Dendritic cell treated with granulocyte-macrophage colony-stimulating factor and Interleukin-4, amounts not matched to agents 40 ng/mL and 50 ng/mL, for 4 days (primary cell): ENCODE measurements at regions not wholly inside any gene's neighbourhood (a gene's known extent, or its start where the extent isn't known, plus 50 kb on each side); places are given as distances from the start of the nearest gene placed in this dataset.
"Not testable (repeated sequence)": the region's sequence is repeated elsewhere in the genome, so short reads cannot be mapped to it uniquely, and the experiment has no call there.

Experiments used
- H3K27ac Mint-ChIP-seq: one replicate; pipeline ENCODE4 v1.8.0; 2022; ENCODE audit warnings: mild to moderate bottlenecking, mixed read lengths
- H3K27me3 Mint-ChIP-seq: one replicate; pipeline ENCODE4 v1.8.0; 2022; ENCODE audit warnings: mild to moderate bottlenecking, mixed read lengths
- H3K36me3 Mint-ChIP-seq: one replicate; pipeline ENCODE4 v1.8.0; 2022; ENCODE audit warnings: low read depth, mixed read lengths
- H3K4me1 Mint-ChIP-seq: one replicate; pipeline ENCODE4 v1.8.0; 2022; ENCODE audit warnings: low read depth, mixed read lengths
- H3K4me3 Mint-ChIP-seq: one replicate; pipeline ENCODE4 v1.8.0; 2022; ENCODE audit warnings: mild to moderate bottlenecking, moderate library complexity, mixed read lengths
- H3K9me3 Mint-ChIP-seq: one replicate; pipeline ENCODE4 v1.8.0; 2022; ENCODE audit warnings: mixed read lengths
- intact Hi-C: fragments of 100-400 bp; cut with micrococcal nuclease; formaldehyde crosslinking; loops from one replicate; pipeline ENCODE4 v1.15.0; 2022

DNA sequence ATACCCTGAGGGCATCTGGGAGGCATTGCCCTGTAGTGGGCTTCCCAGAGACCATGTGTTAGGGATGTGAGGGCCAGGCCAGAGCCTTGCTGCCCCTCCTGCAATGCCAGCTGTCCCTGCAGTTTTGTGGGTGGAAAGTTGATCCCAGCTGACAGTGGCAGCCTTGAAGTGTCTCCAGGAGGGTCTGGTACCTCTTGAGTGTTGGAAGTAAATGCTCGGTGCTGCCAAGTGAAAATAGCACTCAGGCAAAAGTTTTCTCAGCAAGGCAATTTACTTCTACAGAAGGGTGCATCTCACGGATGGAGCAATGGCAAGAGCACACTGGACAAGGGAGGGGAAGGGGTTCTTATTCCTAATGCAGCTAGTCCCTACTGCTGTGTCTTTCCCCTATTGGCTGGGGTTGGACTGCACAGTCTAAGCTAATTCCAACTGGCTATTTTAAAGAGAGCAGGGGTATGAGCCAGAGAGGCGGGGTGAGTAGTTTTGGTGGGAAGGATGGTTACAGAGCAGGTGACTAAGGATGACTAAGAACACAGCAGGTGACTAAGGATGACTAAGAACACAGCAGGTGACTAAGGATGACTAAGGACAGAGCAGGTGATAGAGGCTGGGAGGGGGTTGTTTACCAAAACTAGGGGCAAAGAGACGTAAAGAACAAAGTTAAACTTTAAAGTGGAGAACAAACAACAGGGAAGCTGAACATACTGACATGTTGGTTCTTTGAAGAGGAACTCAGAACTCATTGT is 146.0 kb upstream of the PZP start:
- H3K4me3 Mint-ChIP-seq, H3K36me3 Mint-ChIP-seq, H3K4me1 Mint-ChIP-seq, H3K27me3 Mint-ChIP-seq, H3K27ac Mint-ChIP-seq, intact Hi-C loops: not testable (repeated sequence)
- peaks cover 31% of the 10 kb centered on the region for H3K9me3 Mint-ChIP-seq

- Mint-ChIP-seq H3K27me3 (no peaks in the 10 kb centered on the region), H3K9me3 (peaks cover 31% of the 10 kb centered on the region), H3K36me3 (no peaks in the 10 kb centered on the region), H3K27ac (no peak overlapping the region), H3K4me1 (no peaks in the 10 kb centered on the region), H3K4me3 (no peak overlapping the region)
- intact Hi-C loops: no loop called here
These were observed 142.9 kb upstream of the PZP start for GRCh38 chr12:9351136-9351535.

DNA sequence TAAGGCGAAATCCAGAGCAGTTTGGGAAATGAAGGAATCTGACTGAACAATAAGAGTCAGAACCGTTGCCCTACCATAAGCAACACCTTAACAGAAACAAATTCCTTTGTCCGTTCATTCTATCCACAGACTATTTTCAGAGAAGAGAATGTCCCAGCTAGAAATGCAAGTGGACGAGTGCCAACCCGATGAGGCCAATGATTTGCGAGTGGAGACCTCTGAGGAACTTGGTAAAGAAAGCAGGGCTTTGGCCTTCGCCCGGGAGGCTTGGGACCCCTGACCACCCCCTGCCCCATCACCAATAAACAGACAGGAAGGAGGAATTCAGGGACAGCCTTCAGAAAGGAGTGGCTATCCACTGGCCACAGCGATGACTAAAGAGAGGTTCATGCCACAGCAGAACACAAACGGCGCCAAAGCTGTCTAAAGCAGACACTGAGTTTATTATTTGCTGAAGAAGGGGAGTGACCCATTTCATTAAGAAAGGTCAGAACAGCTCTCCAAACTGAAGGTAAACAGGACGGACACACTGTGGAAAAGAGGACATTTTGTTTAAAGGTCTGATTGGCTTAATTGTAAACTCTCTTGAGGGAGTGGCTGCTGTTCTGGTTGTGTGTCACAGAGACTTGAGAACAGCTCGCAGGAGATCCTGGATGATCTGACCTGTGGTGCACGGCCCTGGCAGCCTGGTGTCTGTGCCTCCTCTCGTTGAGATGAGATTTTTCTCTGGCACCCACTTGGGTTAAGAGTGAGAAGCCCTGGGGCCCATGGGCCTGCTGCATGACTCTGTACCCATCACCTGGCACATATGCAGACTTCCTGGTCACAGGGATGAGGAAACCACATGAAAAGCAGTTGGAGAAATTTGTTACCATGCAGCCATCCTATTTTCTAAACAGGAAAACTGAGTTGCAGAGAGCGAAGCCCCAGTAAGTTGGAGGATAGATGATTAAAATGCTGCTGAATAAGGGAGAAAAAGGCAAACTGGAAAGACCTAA is 142.0 kb upstream of the PZP start:
- no peaks in the 10 kb centered on the region for H3K36me3 Mint-ChIP-seq
- H3K27me3 Mint-ChIP-seq: no peaks in the 10 kb centered on the region
- no peak overlapping the region for H3K27ac Mint-ChIP-seq
- intact Hi-C loops: no loop called here
- no peaks in the 10 kb centered on the region for H3K4me1 Mint-ChIP-seq
- H3K9me3 Mint-ChIP-seq: peaks cover 31% of the 10 kb centered on the region
- no peak overlapping the region for H3K4me3 Mint-ChIP-seq

- Mint-ChIP-seq H3K27me3 (no peaks in the 10 kb centered on the region), H3K27ac (no peak overlapping the region), H3K4me3 (no peak overlapping the region), H3K4me1 (no peaks in the 10 kb centered on the region), H3K36me3 (no peaks in the 10 kb centered on the region), H3K9me3 (peaks cover 20% of the 10 kb centered on the region)
- intact Hi-C loops: no loop called here
These were observed 140.8 kb upstream of the PZP start for GRCh38 chr12:9348906-9349518.

GRCh38 chr12:9347328-9348127 is 139.3 kb upstream of the PZP start:
- Mint-ChIP-seq H3K4me1 (no peaks in the 10 kb centered on the region), H3K4me3 (no peak overlapping the region), H3K9me3 (peaks cover 5% of the 10 kb centered on the region), H3K27me3 (no peaks in the 10 kb centered on the region), H3K27ac (no peak overlapping the region), H3K36me3 (no peaks in the 10 kb centered on the region)
- intact Hi-C loops: no loop called here

- H3K4me1 Mint-ChIP-seq: no peaks in the 10 kb centered on the region
- H3K9me3 Mint-ChIP-seq: no peaks in the 10 kb centered on the region
- H3K27me3 Mint-ChIP-seq: no peaks in the 10 kb centered on the region
- intact Hi-C loops: no loop called here
- no peaks in the 10 kb centered on the region for H3K36me3 Mint-ChIP-seq
- H3K4me3 Mint-ChIP-seq: no peak overlapping the region
- no peak overlapping the region for H3K27ac Mint-ChIP-seq
These were observed 138.7 kb upstream of the PZP start for GRCh38 chr12:9346866-9347327.

GRCh38 chr12:9345171-9345570 is 137.0 kb upstream of the PZP start:
- Mint-ChIP-seq H3K4me1 (no peaks in the 10 kb centered on the region), H3K27ac (no peak overlapping the region), H3K4me3 (no peak overlapping the region), H3K27me3 (no peaks in the 10 kb centered on the region), H3K9me3 (no peaks in the 10 kb centered on the region), H3K36me3 (no peaks in the 10 kb centered on the region)
- intact Hi-C loops: no loop called here

DNA sequence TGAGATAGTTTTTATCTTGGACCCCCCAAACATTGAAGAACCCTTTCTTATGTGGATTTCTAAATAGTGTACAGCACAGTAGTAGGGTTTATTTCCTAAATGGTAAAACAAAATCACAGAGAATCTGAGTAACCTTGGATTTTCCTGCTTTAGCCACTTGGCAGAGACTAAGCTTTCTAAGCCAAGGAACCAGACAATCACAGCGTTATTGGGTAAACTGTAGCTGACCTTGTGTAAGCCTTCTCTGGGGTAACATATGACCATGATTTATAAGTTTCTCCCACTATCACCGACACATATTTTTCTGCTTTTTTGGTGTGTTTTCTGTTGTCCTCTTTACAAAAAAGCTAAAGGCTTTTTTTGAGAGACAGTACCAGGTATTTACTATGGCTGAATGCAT is 136.3 kb upstream of the PZP start:
- H3K27ac Mint-ChIP-seq: no peak overlapping the region
- H3K9me3 Mint-ChIP-seq: no peaks in the 10 kb centered on the region
- intact Hi-C loops: no loop called here
- H3K4me1 Mint-ChIP-seq: no peaks in the 10 kb centered on the region
- no peaks in the 10 kb centered on the region for H3K27me3 Mint-ChIP-seq
- no peak overlapping the region for H3K4me3 Mint-ChIP-seq
- no peaks in the 10 kb centered on the region for H3K36me3 Mint-ChIP-seq

- H3K36me3 Mint-ChIP-seq: no peaks in the 10 kb centered on the region
These were observed 135.5 kb upstream of the PZP start for GRCh38 chr12:9343731-9344130.

GRCh38 chr12:9342614-9343353 is 134.6 kb upstream of the PZP start:
- no peaks in the 10 kb centered on the region for H3K36me3 Mint-ChIP-seq
- no peaks in the 10 kb centered on the region for H3K9me3 Mint-ChIP-seq
- intact Hi-C loops: no loop called here
- no peak overlapping the region for H3K27ac Mint-ChIP-seq
- no peaks in the 10 kb centered on the region for H3K4me1 Mint-ChIP-seq
- H3K4me3 Mint-ChIP-seq: no peak overlapping the region
- no peaks in the 10 kb centered on the region for H3K27me3 Mint-ChIP-seq

More at GRCh38 chr12:9343731-9344130, 135.5 kb upstream of the PZP start:
- Mint-ChIP-seq H3K4me1 (no peaks in the 10 kb centered on the region), H3K9me3 (no peaks in the 10 kb centered on the region), H3K27me3 (no peaks in the 10 kb centered on the region), H3K4me3 (no peak overlapping the region), H3K27ac (no peak overlapping the region)
- intact Hi-C loops: no loop called here

- Mint-ChIP-seq H3K27me3 (no peaks in the 10 kb centered on the region), H3K36me3 (no peaks in the 10 kb centered on the region), H3K4me1 (no peaks in the 10 kb centered on the region), H3K9me3 (peaks cover 14% of the 10 kb centered on the region), H3K4me3 (no peak overlapping the region), H3K27ac (no peak overlapping the region)
- intact Hi-C loops: no loop called here
These were observed 133.0 kb upstream of the PZP start for GRCh38 chr12:9341260-9341585.

DNA sequence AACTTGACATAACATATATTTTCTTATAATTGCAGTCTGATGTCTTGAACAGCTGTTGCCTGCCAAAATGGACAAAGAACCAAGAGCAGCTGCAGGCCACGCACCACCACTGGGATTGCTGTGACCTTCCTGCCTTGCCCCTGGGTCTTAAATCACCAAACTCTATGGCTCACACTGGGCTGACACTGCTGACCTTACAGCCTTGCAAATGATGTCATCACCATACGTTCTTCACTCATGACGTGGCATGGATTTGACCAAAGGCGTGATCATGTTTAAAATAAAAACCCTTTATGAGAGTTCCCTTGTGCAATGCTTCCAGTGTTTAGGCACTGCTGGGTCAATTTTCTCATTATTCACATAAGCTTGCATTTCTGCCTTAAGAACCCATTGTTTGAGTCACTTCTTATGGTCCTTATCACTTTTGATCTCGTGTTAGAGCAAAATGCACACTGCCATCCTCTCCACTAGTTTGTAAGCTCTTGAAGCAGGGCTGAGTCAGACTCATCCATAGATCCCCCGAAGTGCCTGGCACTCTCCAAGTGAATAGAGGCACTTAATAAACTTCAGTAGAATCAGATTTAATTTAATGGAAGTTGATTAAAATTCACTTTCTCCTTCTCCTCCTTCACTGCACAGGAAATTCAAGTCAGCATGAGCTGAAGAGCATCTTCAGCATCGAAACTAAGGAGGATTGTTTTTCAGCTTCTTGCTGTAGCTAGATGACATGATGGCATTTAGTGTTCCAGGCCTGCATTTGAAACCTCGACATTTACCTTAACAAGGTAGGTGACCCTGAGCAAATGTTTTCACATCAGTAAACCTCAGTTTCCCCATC is 132.4 kb upstream of the PZP start:
- Mint-ChIP-seq H3K9me3 (peaks cover 18% of the 10 kb centered on the region), H3K4me1 (no peaks in the 10 kb centered on the region), H3K27me3 (no peaks in the 10 kb centered on the region), H3K36me3 (no peaks in the 10 kb centered on the region), H3K27ac (no peak overlapping the region), H3K4me3 (no peak overlapping the region)
- intact Hi-C loops: no loop called here
